Tibial nerve (tissue), 3 donors: ENCODE measurements at regions not wholly inside any gene's neighbourhood (a gene's known extent, or its start where the extent isn't known, plus 50 kb on each side); places are given as distances from the start of the nearest gene placed in this dataset.

Source experiments
- CTCF ChIP-seq, 5 experiments: fragments of 200-600 bp in 3 of 5; fragments of 450-650 bp in 2 of 5; sonication (generic) in 3 of 5; IDR thresholded peaks; one replicate each; pipeline ENCODE4 v1.5.1; 2016 to 2019; ENCODE audit warnings: antibody characterized with exemption in 5 of 5, mild to moderate bottlenecking in 3 of 5, moderate library complexity in 2 of 5
- POLR2A ChIP-seq, 2 donors: fragments of 450-650 bp; IDR thresholded peaks; one replicate each; pipeline ENCODE4 v1.6.1; 2017; ENCODE audit warnings: antibody characterized with exemption in 2 of 2, mild to moderate bottlenecking in 2 of 2, moderate library complexity in 2 of 2

DNA sequence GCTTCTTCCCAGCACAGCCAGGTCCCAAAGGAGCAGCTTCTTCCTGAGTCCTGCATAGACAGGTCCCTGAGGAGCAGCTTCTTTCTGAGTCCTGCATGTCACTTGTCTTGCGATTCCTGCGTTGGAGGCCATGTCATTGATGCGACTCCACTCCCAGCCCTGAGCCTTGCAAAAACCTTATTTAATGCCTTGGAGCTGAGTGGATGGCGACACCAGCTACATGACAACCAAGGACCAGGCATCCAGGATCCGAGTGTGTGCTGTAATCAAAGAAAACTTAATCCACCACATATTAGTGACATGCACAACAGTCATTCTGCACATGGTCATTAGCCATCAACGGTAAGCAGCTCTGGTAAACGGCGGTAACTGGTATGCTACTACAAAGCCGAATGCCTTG lies 315.8 kb downstream of the TEX29 start:
- TF ChIP-seq CTCF (IDR thresholded peaks at IDR 0.05): no peak
- TF ChIP-seq POLR2A (IDR thresholded peaks at IDR 0.05): no peak
